OCI-LY7 (cell line): ENCODE measurements at regions not wholly inside any gene's neighbourhood (a gene's known extent, or its start where the extent isn't known, plus 50 kb on each side); places are given as distances from the start of the nearest gene placed in this dataset.

Experiments
- BruUV-seq: library from RNA; stranded (reverse); fragments of 400-500 nt; replicated peaks from 2 replicates; lab custom pipeline; 2021; lab: Mats Ljungman, UMichigan
- CTCF ChIA-PET: fragments of 300-600 bp; sonication (Branson Sonifier 250); formaldehyde crosslinking; loops from one replicate; lab custom pipeline; 2022; ENCODE audit warnings: antibody characterized with exemption; ENCODE audit not compliant: unreplicated experiment; lab: Charles Lee
- POLR2A ChIA-PET: fragments of 300-600 bp; sonication (Branson Sonifier 250); formaldehyde crosslinking; loops from one replicate; lab custom pipeline; 2022; ENCODE audit warnings: antibody characterized with exemption; lab: Charles Lee
- DNase-seq: peaks from one replicate; pipeline ENCODE4 v3.0.0-alpha.2; 2015; ENCODE audit warnings: low spot score
- H2AFZ ChIP-seq: fragments of 200-600 bp; sonication (generic), shearing (Covaris generic); 2 replicates; pipeline ENCODE4 v1.6.1; 2014; ENCODE audit warnings: mild to moderate bottlenecking, antibody characterized with exemption, low read length, moderate library complexity
- H3K27ac ChIP-seq: fragments of 200-600 bp; sonication (generic); 2 replicates; pipeline ENCODE4 v1.5.1; 2014; ENCODE audit warnings: mixed run types, low read depth, mild to moderate bottlenecking, moderate library complexity, low read length, inconsistent platforms; ENCODE audit not compliant: poor library complexity, severe bottlenecking
- H3K36me3 ChIP-seq: fragments of 200-600 bp; sonication (generic); 2 replicates; pipeline ENCODE4 v1.6.1; 2014; ENCODE audit warnings: mild to moderate bottlenecking, antibody characterized with exemption, low read length, moderate library complexity, mixed read lengths; ENCODE audit not compliant: insufficient read depth
- H3K4me1 ChIP-seq: fragments of 200-600 bp; sonication (generic); 2 replicates; pipeline ENCODE4 v1.5.1; 2014; ENCODE audit warnings: mild to moderate bottlenecking, low read length; ENCODE audit not compliant: insufficient read depth, poor library complexity, severe bottlenecking
- H3K4me2 ChIP-seq: fragments of 200-600 bp; sonication (generic); 2 replicates; pipeline ENCODE4 v1.6.1; 2014; ENCODE audit warnings: mild to moderate bottlenecking, low read length
- H3K4me3 ChIP-seq: fragments of 200-600 bp; sonication (generic); 2 replicates; pipeline ENCODE4 v1.5.1; 2014; ENCODE audit warnings: mild to moderate bottlenecking, low read depth, low read length; ENCODE audit not compliant: poor library complexity, severe bottlenecking
- H3K79me2 ChIP-seq: fragments of 200-600 bp; sonication (generic); 2 replicates; pipeline ENCODE4 v1.6.1; 2016; ENCODE audit warnings: low read depth, mild to moderate bottlenecking, low read length, moderate library complexity, mixed read lengths; ENCODE audit not compliant: insufficient read depth
- H3K9me2 ChIP-seq: fragments of 200-600 bp; sonication (generic); 2 replicates; pipeline ENCODE4 v1.6.1; 2016; ENCODE audit warnings: mild to moderate bottlenecking, low read length, mixed read lengths; ENCODE audit not compliant: insufficient read depth
- H3K9me3 ChIP-seq: fragments of 200-600 bp; sonication (generic); 2 replicates; pipeline ENCODE4 v1.6.1; 2014; ENCODE audit warnings: mild to moderate bottlenecking, mixed run types, low read length, mixed read lengths
- H4K20me1 ChIP-seq: fragments of 200-600 bp; sonication (generic); 2 replicates; pipeline ENCODE4 v1.6.1; 2014; ENCODE audit warnings: mild to moderate bottlenecking, antibody characterized with exemption, low read length, moderate library complexity, mixed read lengths; ENCODE audit not compliant: insufficient read depth
- EZH2phosphoT487 ChIP-seq: fragments of 200-600 bp; sonication (generic); IDR thresholded peaks from 2 replicates; pipeline ENCODE4 v1.6.1; 2018; ENCODE audit warnings: low read depth, borderline replicate concordance, mild to moderate bottlenecking, mixed run types, antibody characterized with exemption, low read length, moderate library complexity, mixed read lengths
- intact Hi-C: fragments of 100-400 bp; cut with micrococcal nuclease; formaldehyde crosslinking; loops from one replicate; pipeline ENCODE4 v1.10.0; 2022; ENCODE audit not compliant: unreplicated experiment
- TF ChIP-seq, protein P1 (sequence below): fragments of 200-600 bp; sonication (generic); conservative IDR thresholded peaks from 2 replicates; pipeline ENCODE4 v1.5.1; 2014; ENCODE audit warnings: mild to moderate bottlenecking, antibody characterized with exemption, low read length, moderate library complexity, mixed read lengths

DNA sequence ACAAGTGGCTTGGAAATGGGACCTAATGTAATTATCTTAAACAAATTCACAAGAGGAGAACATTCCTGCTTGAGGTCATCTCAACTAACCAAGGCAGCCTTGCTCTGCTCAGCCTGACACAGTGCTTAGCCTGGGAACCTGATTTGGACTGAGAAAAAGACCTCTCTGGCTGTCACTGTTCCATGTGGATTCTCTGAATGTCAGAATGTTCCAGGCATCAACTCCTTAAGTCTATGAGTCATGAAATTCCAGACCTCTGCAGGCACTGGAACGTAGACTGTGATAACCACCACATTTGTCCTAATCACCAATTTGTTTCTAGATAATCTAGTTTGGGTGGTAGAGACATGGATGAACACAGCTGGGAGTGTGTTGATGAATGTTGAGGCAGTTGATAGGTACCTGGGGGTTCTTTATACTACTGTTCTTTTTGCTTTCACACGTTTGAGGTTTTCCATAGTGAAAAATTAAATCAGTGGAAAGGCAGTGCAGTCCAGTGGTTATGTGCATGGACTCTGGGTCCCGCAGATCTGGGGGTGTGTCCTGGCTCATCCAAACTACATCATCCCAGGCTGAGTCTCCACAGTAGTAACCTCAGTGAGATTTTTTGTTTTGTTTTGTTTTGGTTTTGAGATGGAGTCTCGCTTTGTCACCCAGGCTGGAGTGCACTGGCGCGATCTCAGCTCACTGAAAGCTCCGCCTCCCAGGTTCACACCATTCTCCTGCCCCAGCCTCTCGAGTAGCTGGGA lies 269.6 kb downstream of the MN1 start:
- H3K79me2 ChIP-seq: no peaks in the 10 kb centered on the region
- H3K4me3 ChIP-seq: no peak overlapping the region
- H3K4me1 ChIP-seq: no peaks in the 10 kb centered on the region
- no peaks in the 10 kb centered on the region for H4K20me1 ChIP-seq
- no peak overlapping the region for H2AFZ ChIP-seq
- no peak for TF ChIP-seq EZH2phosphoT487
- TF ChIP-seq, protein P1, sequence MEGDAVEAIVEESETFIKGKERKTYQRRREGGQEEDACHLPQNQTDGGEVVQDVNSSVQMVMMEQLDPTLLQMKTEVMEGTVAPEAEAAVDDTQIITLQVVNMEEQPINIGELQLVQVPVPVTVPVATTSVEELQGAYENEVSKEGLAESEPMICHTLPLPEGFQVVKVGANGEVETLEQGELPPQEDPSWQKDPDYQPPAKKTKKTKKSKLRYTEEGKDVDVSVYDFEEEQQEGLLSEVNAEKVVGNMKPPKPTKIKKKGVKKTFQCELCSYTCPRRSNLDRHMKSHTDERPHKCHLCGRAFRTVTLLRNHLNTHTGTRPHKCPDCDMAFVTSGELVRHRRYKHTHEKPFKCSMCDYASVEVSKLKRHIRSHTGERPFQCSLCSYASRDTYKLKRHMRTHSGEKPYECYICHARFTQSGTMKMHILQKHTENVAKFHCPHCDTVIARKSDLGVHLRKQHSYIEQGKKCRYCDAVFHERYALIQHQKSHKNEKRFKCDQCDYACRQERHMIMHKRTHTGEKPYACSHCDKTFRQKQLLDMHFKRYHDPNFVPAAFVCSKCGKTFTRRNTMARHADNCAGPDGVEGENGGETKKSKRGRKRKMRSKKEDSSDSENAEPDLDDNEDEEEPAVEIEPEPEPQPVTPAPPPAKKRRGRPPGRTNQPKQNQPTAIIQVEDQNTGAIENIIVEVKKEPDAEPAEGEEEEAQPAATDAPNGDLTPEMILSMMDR: no peak
- no TSS peak for BruUV-seq
- no peak overlapping the region for H3K27ac ChIP-seq
- no peaks in the 10 kb centered on the region for H3K36me3 ChIP-seq
- H3K9me3 ChIP-seq: no peaks in the 10 kb centered on the region
- intact Hi-C loops: no loop called here
- no peak for DNase-seq
- H3K9me2 ChIP-seq: no peaks in the 10 kb centered on the region
- CTCF ChIA-PET: no interaction called here
- POLR2A ChIA-PET: interaction anchor here (0.7 kb wide), 1 partner anchor 97 kb away, joined by 3 read pairs; no protein-coding TSS in a partner anchor
- H3K4me2 ChIP-seq: no peak overlapping the region

DNA sequence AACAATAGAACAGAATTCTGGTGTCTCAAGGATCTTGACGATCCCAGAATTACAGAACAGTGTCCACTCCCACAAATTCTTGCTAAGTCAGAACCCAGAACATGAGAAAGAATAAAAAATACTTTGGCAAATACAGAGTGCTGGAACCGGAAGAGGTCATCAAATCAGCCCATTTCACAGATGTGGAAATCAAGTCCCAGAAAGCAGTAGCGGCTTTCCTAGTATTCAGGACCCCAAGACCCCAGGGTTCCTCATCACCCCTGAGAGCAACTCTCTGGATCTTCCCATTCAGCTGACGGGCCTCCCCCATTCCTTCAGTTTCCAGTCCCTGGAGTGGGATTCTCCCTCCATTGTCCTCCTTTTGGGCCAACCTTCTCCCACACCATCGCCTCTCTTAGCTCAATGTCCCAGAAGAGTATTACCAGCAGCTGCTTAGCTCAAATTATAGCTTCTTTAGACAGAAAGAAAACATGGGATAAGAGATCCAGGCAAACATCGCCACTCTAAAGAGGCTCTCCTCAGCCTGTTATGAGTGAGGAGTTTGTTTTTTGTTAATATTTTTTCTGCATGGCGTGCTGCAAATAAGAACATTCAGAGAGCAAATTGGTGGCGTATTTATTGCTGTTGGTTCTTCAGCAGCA lies 268.3 kb downstream of the MN1 start:
- H3K9me3 ChIP-seq: no peaks in the 10 kb centered on the region
- no peak overlapping the region for H3K27ac ChIP-seq
- no peak overlapping the region for H3K4me3 ChIP-seq
- no peak for DNase-seq
- H3K4me1 ChIP-seq: no peaks in the 10 kb centered on the region
- no peaks in the 10 kb centered on the region for H3K9me2 ChIP-seq
- intact Hi-C loops: no loop called here
- no peak overlapping the region for H2AFZ ChIP-seq
- ChIA-PET POLR2A (no interaction called here), CTCF (no interaction called here)
- no peaks in the 10 kb centered on the region for H3K79me2 ChIP-seq
- no TSS peak for BruUV-seq
- no peak overlapping the region for H3K4me2 ChIP-seq
- no peaks in the 10 kb centered on the region for H3K36me3 ChIP-seq
- H4K20me1 ChIP-seq: no peaks in the 10 kb centered on the region
- no peak for TF ChIP-seq EZH2phosphoT487
- TF ChIP-seq, protein P1: no peak

GRCh38 chr22:27534720-27535125 lies 266.8 kb downstream of the MN1 start:
- no TSS peak for BruUV-seq
- Histone ChIP-seq H2AFZ (no peak overlapping the region), H3K79me2 (no peaks in the 10 kb centered on the region), H3K4me3 (no peak overlapping the region), H3K36me3 (no peaks in the 10 kb centered on the region), H3K9me2 (no peaks in the 10 kb centered on the region), H3K27ac (no peak overlapping the region), H3K4me2 (no peak overlapping the region), H3K9me3 (no peaks in the 10 kb centered on the region), H4K20me1 (no peaks in the 10 kb centered on the region), H3K4me1 (no peaks in the 10 kb centered on the region)
- ChIA-PET POLR2A (no interaction called here), CTCF (no interaction called here)
- intact Hi-C loops: no loop called here
- no peak for DNase-seq
- no peak for TF ChIP-seq EZH2phosphoT487
- TF ChIP-seq, protein P1: no peak
